GM21528 (cell line): ENCODE measurements at regions not wholly inside any gene's neighbourhood (a gene's known extent, or its start where the extent isn't known, plus 50 kb on each side); places are given as distances from the start of the nearest gene placed in this dataset.
"Not testable (repeated sequence)": the region's sequence is repeated elsewhere in the genome, so short reads cannot be mapped to it uniquely, and the experiment has no call there.

Experiments
- ATAC-seq: cut with Tn5 transposase; IDR thresholded peaks from one replicate; pipeline ENCODE4 v1.9.1; 2021; ENCODE audit warnings: mild to moderate bottlenecking, moderate library complexity; ENCODE audit not compliant: unreplicated experiment, low FRiP score

- no peak for ATAC-seq
Observed at GRCh38 chr4:151519728-151520415, 110.9 kb downstream of the FHIP1A start.

DNA sequence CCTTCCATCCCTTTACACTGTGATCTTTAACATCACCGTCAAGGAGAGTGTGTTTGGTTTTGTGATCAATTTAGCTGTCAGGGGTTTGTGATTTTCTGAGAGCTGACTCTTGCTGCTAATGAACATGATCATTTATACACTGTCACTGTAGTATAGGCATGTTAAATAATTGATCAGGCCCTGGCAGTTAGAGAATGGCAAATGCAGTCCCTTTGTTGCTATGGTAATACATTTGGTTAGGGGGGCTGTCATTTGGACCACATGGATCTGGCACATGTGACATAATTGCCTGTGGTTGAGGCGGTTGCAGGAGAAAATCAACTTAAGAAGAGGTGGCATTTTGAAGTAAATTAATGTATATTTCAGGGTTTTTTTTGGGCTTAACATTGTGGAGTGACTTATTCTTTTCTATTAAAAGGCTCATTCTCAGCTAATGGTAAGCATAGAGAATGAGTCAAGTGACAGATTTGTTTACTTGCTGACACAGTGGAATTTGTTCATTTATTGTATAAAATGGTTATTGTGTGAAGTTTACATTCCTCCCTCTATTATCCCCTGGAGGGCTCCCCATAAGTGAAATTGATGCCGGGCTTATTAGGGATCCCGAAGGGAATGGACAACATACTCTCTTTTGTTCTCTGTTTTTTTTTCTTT, 114.0 kb downstream of the FHIP1A start:
- no peak for ATAC-seq

GRCh38 chr4:151524610-151525009, 115.6 kb downstream of the FHIP1A start:
- ATAC-seq, result no peak

DNA sequence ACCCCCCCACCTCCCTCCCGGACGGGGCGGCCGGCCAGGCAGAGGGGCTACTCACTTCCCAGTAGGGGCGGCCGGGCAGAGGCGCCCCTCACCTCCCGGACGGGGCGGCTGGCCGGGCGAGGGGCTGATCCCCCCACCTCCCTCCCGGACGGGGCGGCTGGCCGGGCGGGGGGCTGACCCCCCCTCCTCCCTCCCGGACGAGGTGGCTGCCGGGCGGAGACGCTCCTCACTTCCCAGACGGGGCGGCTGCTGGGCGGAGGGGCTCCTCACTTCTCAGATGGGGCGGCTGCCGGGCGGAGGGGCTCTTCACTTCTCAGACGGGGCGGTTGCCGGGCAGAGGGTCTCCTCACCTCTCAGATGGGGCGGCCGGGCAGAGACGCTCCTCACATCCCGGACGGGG, 117.5 kb downstream of the FHIP1A start:
- ATAC-seq, result not testable (repeated sequence)

DNA sequence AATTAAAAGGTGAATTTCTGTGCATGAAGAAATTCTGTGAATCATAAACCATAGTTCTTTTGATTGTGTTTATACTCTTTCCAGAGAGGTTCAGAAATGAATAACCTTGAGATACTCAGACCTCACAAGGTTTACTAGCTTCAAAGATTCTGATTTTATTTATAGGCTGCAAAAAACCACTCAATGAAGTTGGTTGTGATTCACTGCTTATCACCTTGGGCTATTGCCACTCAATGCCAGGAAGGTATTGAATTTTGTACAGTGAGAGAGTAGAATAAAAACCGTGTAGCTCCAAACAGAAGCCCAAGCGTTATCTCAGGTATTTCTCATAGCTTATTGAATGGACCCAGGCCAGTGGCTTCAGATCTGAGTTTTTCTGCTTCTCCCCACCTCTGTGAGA, 118.7 kb downstream of the FHIP1A start:
- no peak for ATAC-seq

GRCh38 chr4:151529187-151529586, 120.2 kb downstream of the FHIP1A start:
- ATAC-seq, result no peak

- no peak for ATAC-seq
Observed at GRCh38 chr4:151530230-151530629, 121.3 kb downstream of the FHIP1A start.

DNA sequence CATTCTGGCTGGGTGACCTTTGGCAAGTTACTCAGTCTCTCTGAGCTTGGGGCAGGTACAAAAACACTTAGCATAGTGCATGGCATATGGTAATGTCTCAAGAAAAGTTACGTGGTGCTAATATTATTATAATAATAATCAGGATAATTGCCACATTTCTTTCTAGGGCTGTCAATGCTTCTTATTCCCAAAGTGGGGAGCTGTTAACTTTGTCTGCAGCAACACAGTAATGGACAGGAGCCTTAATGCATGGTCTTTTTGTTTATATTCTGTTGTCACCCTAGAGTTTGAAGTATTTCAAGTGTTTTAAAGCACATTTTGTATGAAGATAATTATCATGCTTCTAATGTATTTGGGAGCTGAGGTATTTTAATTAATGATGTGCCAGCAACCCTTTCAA, 121.8 kb downstream of the FHIP1A start:
- ATAC-seq, result no peak

- no peak for ATAC-seq
Observed at GRCh38 chr4:151532001-151532708, 123.2 kb downstream of the FHIP1A start.

GRCh38 chr4:151534195-151534594, 125.2 kb downstream of the FHIP1A start:
- ATAC-seq, result no peak

GRCh38 chr4:151535366-151535765, 126.4 kb downstream of the FHIP1A start:
- ATAC-seq, result no peak

- no peak for ATAC-seq
Observed at GRCh38 chr4:151537687-151538086, 128.7 kb downstream of the FHIP1A start.

GRCh38 chr4:151538963-151539362, 130.0 kb downstream of the FHIP1A start:
- no peak for ATAC-seq

DNA sequence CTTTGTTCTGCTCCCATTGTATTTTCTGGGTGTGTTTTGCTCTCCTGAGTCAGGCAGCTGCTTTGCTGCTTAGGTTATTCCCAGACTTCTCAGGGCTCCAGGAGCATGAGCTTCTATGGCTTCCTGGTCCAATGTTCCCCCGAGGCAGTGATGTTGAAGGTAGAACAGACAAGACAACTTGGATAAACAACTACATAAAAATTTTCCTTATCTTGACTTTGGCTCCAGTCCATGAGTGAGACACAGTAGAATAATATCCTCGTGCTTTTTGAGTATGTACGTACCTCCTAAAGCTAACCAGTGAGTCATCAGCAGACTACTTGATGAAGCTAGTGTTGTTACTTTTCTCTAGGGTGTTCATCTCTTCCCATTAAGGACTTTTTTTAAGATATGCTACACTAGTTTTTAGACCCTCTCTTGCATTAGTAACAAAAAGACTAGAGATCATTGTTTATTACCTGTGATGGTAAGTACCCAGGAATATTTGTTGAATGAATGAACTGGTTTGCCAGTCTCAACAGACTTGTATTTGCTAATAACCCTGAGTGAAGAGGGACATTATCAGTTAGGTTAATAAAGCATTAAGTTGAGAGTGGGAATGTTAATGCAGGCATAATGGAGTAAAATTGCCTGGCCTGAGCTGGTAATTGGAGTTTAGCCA, 131.9 kb downstream of the FHIP1A start:
- no peak for ATAC-seq

- no peak for ATAC-seq
Observed at GRCh38 chr4:151541389-151542071, 132.6 kb downstream of the FHIP1A start.

DNA sequence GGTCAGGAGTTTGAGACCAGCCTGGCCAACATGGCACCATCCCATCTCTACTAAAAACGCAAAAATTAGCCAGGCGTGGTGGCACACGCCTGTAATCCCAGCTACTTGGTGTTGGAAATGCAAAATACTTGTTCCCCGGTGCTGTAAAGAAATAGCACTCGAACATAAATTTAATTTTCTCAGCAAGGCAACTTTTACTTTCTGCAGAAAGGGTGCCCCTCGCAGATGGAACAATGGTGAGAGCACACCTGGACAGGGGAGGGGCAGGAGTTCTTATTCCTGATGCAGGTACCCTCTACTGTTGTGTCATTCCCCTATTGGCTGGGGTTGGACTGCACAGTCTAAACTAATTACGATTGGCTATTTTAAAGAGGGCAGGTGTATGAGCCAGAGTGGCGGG, 139.7 kb downstream of the FHIP1A start:
- ATAC-seq, result no peak

DNA sequence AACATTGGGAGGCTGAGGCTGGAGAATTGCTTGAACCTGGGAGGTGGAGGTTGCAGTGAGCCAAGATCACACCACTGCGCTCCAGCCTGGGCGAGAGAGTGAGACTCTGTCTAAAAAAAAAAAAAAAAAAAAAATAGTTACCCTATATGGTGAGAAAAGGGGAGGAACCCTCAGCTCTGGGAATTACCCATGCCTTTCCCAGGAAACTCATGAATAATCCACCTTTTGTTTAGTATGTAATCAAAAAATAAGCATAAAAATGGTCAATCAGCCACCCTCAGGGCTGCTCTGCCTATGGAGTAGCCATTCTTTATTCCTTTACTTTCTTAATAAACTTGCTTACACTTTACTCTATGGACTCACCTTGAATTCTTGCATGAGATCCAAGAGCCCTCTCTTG, 140.4 kb downstream of the FHIP1A start:
- not testable (repeated sequence) for ATAC-seq

DNA sequence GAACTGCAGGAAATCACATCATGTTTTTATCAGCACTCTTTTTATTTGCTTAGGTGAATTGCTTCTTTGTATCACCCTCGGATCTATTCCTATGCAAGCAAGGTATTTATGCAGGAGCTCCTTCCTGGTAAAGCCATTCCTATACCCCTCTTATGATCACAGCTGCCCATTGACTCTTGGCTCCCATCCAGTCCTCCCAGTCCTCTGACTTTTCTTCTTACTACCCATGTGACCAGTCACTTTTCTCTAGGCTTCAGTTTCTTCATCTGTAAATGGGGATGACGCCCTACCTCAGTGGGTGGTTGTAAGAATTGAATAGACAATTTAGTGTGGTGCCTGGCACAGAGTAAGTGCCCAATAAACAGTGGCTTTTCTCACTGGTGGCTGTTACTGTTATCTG, 144.9 kb downstream of the FHIP1A start:
- no peak for ATAC-seq

DNA sequence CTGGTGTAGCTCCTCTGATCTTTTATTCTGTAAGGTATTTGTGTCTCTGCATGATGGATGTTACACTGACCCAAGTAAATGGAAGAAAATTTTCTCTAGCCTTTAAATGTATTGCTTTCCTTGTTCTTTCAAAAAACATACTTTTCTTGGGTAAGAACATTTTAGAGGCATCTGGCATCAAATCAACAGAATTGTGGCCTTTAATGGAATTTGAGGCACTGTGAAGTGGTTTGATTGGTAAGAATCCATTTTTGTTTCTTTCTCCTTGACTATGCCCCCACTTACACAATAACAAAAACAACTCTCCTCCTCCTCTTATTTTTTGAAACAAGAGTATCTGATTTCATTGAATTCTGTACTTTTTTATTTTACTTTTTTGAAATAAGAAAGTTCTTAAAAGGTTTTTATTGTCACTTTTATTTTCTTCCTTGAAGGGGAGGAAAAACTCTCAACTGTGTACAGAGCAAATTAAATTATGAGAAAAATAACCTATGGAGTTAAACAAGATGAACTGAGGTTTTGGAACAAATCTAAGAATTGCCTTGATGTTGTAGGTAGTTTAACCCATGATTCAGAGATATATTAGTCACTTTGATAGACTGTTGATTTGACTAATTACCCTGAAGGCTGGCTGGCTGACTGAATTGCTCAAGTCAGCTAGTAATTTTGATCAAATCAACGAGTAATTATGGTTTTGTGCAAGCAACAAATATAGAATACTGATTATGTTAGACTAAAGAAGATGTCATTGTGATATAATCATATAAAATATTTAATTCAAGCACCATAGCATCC, 146.4 kb downstream of the FHIP1A start:
- ATAC-seq, result no peak
